ENCODE measurements at regions not wholly inside any gene's neighbourhood (a gene's known extent, or its start where the extent isn't known, plus 50 kb on each side); places are given as distances from the start of the nearest gene placed in this dataset.

GRCh38 chr4:100635899-100636298 is 118.1 kb upstream of the EMCN start:
- in situ Hi-C loops (cut with MboI; ENCODE audit: low sequenced_read_pairs in 4 of 4) (no loop called here), intact Hi-C loops (cut with DNase I; ENCODE audit: low total_unique reads) (no loop called here)
- Histone ChIP-seq H3K36me3 (no peaks in the 10 kb centered on the region), H3K9me3 (no peaks in the 10 kb centered on the region), H3K27ac (no peak overlapping the region), H3K27me3 (no peaks in the 10 kb centered on the region), H3K4me3 (no peak overlapping the region), H3K4me1 (no peaks in the 10 kb centered on the region)
- TF ChIP-seq POLR2A (IDR thresholded peaks at IDR 0.05), result no peak
- TF ChIP-seq CTCF (IDR thresholded peaks at IDR 0.05 in 4 of 5, conservative IDR thresholded peaks at IDR 0.05 in 1 of 5), result no peak
- ATAC-seq, result no peak
- DNase-seq, result no peak

GRCh38 chr4:100633269-100633668 is 115.4 kb upstream of the EMCN start:
- no peaks in the 10 kb centered on the region for H3K27me3 ChIP-seq
- H3K27ac ChIP-seq, result no peak overlapping the region
- in situ Hi-C loops (cut with MboI; ENCODE audit: low sequenced_read_pairs in 4 of 4), result no loop called here
- no peak overlapping the region for H3K4me3 ChIP-seq
- no peak for DNase-seq
- ATAC-seq, result no peak
- intact Hi-C loops (cut with DNase I; ENCODE audit: low total_unique reads), result no loop called here
- H3K36me3 ChIP-seq, result no peaks in the 10 kb centered on the region
- H3K9me3 ChIP-seq, result no peaks in the 10 kb centered on the region
- TF ChIP-seq CTCF (IDR thresholded peaks at IDR 0.05 in 4 of 5, conservative IDR thresholded peaks at IDR 0.05 in 1 of 5) (no peak), POLR2A (IDR thresholded peaks at IDR 0.05) (no peak)
- H3K4me1 ChIP-seq, result no peaks in the 10 kb centered on the region

GRCh38 chr4:100632163-100632562 is 114.3 kb upstream of the EMCN start:
- no peak for DNase-seq
- Histone ChIP-seq H3K9me3 (no peaks in the 10 kb centered on the region), H3K27me3 (no peaks in the 10 kb centered on the region), H3K36me3 (no peaks in the 10 kb centered on the region), H3K4me1 (no peaks in the 10 kb centered on the region), H3K27ac (no peak overlapping the region), H3K4me3 (no peak overlapping the region)
- no peak for ATAC-seq
- no peak for TF ChIP-seq POLR2A (IDR thresholded peaks at IDR 0.05)
- intact Hi-C loops (cut with DNase I; ENCODE audit: low total_unique reads), result no loop called here
- in situ Hi-C loops (cut with MboI; ENCODE audit: low sequenced_read_pairs in 4 of 4), result no loop called here

GRCh38 chr4:100631281-100631968 is 113.6 kb upstream of the EMCN start:
- no peak for ATAC-seq
- TF ChIP-seq CTCF (IDR thresholded peaks at IDR 0.05 in 4 of 5, conservative IDR thresholded peaks at IDR 0.05 in 1 of 5) (no peak), POLR2A (IDR thresholded peaks at IDR 0.05) (no peak)
- no peak overlapping the region for H3K27ac ChIP-seq
- intact Hi-C loops (cut with DNase I; ENCODE audit: low total_unique reads), result no loop called here
- no peak overlapping the region for H3K4me3 ChIP-seq
- H3K9me3 ChIP-seq, result no peaks in the 10 kb centered on the region
- no peaks in the 10 kb centered on the region for H3K27me3 ChIP-seq
- no peaks in the 10 kb centered on the region for H3K4me1 ChIP-seq
- in situ Hi-C loops (cut with MboI; ENCODE audit: low sequenced_read_pairs in 4 of 4), result no loop called here
- no peaks in the 10 kb centered on the region for H3K36me3 ChIP-seq
- DNase-seq, result no peak

GRCh38 chr4:100630341-100630740 is 112.5 kb upstream of the EMCN start:
- Histone ChIP-seq H3K4me1 (no peaks in the 10 kb centered on the region), H3K9me3 (peaks cover 0 to 5% (median 0%) of the 10 kb centered on the region in 3 donors), H3K36me3 (no peaks in the 10 kb centered on the region), H3K4me3 (no peak overlapping the region), H3K27ac (no peak overlapping the region), H3K27me3 (no peaks in the 10 kb centered on the region)
- intact Hi-C loops (cut with DNase I; ENCODE audit: low total_unique reads), result no loop called here
- DNase-seq (no peak), ATAC-seq (no peak)
- in situ Hi-C loops (cut with MboI; ENCODE audit: low sequenced_read_pairs in 4 of 4), result no loop called here
- no peak for TF ChIP-seq POLR2A (IDR thresholded peaks at IDR 0.05)
- TF ChIP-seq CTCF (IDR thresholded peaks at IDR 0.05 in 4 of 5, conservative IDR thresholded peaks at IDR 0.05 in 1 of 5), result no peak

All from gastrocnemius medialis (tissue), 4 donors.